Esophagus muscularis mucosa (tissue), 4 donors: ENCODE measurements at regions not wholly inside any gene's neighbourhood (a gene's known extent, or its start where the extent isn't known, plus 50 kb on each side); places are given as distances from the start of the nearest gene placed in this dataset.

ENCODE experiments used
- EP300 ChIP-seq: sonication (generic); formaldehyde crosslinking; IDR thresholded peaks from one replicate; pipeline ENCODE4 v1.6.1; 2017; ENCODE audit warnings: antibody characterized with exemption
- POLR2A ChIP-seq: fragments of 450-650 bp; IDR thresholded peaks from one replicate; pipeline ENCODE4 v1.6.1; 2017; ENCODE audit warnings: antibody characterized with exemption, moderate library complexity, mild to moderate bottlenecking, low read depth
- TF ChIP-seq, protein P1 (sequence below), 3 experiments: fragments of 200-600 bp in 2 of 3; fragments of 450-650 bp in 1 of 3; sonication (generic) in 2 of 3; IDR thresholded peaks; one replicate each; pipeline ENCODE4 v1.5.1; 2017 to 2019; ENCODE audit warnings: antibody characterized with exemption in 3 of 3, mild to moderate bottlenecking in 2 of 3, moderate library complexity in 1 of 3

DNA sequence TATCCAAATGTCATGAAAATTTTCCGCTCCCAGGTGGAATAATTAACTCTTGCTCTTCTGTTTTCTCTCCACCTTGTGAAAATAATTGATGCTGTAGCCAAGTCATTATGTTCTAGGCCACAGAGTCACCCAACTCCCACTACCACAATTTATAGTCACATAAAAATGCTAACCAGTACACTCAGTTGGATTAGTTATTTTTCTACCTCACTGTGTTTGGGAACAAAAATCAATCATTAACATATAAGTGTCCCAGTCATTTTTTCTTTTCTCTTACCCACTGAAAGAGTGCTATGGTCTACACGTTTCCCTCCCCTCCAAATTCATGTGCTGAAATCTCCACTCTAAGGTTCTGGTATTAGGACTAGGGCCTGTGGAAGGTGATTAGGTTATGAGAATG lies 255.6 kb upstream of the LMCD1 start:
- TF ChIP-seq POLR2A = no peak
- TF ChIP-seq, protein P1, sequence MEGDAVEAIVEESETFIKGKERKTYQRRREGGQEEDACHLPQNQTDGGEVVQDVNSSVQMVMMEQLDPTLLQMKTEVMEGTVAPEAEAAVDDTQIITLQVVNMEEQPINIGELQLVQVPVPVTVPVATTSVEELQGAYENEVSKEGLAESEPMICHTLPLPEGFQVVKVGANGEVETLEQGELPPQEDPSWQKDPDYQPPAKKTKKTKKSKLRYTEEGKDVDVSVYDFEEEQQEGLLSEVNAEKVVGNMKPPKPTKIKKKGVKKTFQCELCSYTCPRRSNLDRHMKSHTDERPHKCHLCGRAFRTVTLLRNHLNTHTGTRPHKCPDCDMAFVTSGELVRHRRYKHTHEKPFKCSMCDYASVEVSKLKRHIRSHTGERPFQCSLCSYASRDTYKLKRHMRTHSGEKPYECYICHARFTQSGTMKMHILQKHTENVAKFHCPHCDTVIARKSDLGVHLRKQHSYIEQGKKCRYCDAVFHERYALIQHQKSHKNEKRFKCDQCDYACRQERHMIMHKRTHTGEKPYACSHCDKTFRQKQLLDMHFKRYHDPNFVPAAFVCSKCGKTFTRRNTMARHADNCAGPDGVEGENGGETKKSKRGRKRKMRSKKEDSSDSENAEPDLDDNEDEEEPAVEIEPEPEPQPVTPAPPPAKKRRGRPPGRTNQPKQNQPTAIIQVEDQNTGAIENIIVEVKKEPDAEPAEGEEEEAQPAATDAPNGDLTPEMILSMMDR (IDR thresholded peaks at IDR 0.05) = no peak
- no peak for TF ChIP-seq EP300
